PFSK-1 (cell line): ENCODE measurements at regions not wholly inside any gene's neighbourhood (a gene's known extent, or its start where the extent isn't known, plus 50 kb on each side); places are given as distances from the start of the nearest gene placed in this dataset.

Experiments
- POLR2AphosphoS5 ChIP-seq: IDR thresholded peaks from 2 replicates; pipeline ENCODE4 v1.6.1; 2012; ENCODE audit warnings: low read depth, mild to moderate bottlenecking, control low read depth, low read length, moderate library complexity
- SIN3A ChIP-seq: IDR thresholded peaks from 2 replicates; pipeline ENCODE4 v1.6.1; 2012; ENCODE audit warnings: mild to moderate bottlenecking, low read length, moderate library complexity, borderline replicate concordance; ENCODE audit not compliant: insufficient read depth

GRCh38 chr5:32843531-32843895 lies 132.4 kb downstream of the NPR3 start:
- no peak for TF ChIP-seq SIN3A
- TF ChIP-seq POLR2AphosphoS5, result no peak
